GM18502 (cell line): ENCODE measurements at regions not wholly inside any gene's neighbourhood (a gene's known extent, or its start where the extent isn't known, plus 50 kb on each side); places are given as distances from the start of the nearest gene placed in this dataset.

Experiments
- ATAC-seq: cut with Tn5 transposase; IDR thresholded peaks from one replicate; pipeline ENCODE4 v1.9.1; 2021; ENCODE audit warnings: mild to moderate bottlenecking; ENCODE audit not compliant: unreplicated experiment, poor library complexity

DNA sequence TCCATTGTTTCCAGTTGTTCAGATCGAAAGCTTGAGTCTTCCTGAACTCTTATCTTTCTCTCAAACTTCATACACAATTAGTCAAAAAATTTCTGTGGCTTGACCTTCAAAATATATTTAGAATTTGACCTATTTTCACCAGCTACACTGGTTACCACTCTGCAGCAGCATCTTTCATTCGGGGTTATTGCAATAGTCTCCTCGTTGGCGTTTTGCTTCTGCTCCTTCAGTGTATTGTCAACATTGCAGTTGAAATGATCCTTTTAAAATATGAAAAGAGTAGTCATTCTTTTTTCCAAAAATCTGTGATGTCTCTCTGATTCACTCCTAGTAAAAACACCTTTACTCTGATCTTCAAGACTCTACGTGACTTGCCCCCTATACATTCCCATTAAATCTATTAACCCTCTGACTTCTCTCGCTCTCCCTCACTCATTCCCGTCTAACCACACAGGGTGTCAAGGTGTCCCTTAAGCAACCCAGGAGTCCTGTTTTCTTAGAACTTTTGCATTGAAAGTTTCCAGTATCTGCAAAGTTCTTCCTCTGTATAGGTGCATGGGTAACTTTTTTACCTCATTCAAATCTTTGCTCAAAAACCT, 480.2 kb upstream of the B3GALT2 start:
- ATAC-seq: no peak

DNA sequence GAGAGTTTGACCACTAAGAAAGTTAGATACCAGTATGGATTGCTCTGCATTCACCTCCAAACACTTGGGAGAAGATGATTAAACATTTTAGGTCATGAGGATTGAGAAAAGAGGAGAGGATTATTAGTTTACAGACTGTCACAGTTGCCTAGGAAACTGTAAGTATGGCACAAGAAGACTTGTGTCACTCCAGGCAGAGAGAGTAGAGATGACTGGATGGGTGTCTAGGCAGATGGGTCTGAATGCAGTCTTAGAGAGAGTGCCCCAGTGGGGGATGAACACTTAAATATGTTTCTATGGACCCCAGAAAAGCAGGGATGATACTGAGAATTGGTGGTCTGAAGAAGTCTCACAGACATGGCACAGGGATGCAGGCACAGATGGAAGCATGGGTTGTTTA, 477.6 kb upstream of the B3GALT2 start:
- no peak for ATAC-seq

DNA sequence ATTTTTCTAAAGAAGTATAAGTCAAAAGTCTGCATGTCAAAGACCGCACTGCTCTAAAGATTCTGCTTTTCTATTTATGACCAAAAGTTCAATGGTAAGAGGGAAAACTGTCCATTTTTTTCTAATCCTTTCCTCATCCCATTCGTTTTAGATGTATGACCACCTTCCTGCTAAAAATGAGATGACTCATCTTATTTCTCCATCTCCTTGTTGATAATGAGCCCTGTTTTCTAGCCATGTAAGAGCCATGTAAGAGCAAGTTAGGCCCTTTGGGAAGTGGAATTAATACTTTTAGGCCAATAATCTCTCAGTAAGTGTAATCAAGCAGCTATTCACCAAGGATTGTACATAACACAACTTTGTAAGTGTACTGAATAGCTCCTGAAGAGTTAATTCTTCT, 475.6 kb upstream of the B3GALT2 start:
- ATAC-seq: no peak

DNA sequence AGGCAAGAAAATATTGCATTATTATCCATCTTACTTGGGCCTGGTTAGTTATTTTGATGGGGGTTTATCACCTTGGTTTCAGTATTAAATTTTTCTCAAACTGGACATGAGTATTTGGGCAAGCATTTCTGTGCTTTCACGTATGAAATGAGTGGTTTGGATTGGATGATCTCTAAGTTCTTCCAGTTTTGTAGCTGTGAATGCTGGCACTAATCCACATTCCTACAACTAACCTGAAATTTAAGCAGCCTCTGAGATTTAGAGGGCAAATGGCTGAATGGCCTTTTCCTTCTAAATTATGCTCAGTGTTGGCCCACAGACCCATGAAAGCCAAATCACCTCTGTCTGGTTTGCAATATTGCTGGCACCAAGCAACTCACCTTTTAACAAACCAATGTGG, 475.0 kb upstream of the B3GALT2 start:
- no peak for ATAC-seq

DNA sequence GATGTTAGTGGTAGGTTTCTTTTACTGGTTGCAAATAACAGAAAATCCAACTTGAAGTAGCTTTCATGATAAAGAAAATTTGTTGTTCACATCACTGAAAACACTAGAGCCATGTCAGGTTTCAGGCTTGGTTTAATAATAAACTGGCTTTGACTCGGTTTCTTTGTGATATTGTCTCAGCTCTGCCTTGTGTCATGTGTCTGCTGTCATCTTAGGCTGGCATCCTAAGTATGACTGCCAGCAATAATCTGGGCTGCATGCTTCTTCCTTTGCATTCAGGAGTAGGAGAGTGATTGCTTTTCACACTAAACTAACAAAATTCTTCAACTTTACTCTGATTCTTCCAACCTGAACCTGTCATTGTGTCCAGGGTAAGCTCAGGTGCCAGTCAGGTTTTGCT, 474.0 kb upstream of the B3GALT2 start:
- ATAC-seq: no peak

DNA sequence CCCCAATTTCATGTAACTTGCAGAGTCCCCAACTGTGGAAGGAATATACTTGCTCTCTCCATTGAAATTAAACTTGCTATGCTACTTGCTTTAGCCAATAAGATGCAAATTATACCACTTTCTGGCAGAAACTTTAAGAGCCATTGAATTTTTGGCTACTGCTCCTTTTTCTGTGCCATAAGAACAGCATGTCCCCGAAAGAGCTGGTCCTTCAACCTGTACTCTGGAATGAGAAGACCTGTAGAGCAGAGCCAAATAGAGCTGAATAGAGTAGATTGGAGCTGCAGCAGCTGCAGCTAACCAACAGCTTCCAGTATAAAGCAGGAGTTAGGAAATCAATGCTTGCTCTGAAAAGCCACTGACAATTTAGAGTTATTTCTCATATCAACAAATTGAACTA, 472.3 kb upstream of the B3GALT2 start:
- ATAC-seq: no peak

DNA sequence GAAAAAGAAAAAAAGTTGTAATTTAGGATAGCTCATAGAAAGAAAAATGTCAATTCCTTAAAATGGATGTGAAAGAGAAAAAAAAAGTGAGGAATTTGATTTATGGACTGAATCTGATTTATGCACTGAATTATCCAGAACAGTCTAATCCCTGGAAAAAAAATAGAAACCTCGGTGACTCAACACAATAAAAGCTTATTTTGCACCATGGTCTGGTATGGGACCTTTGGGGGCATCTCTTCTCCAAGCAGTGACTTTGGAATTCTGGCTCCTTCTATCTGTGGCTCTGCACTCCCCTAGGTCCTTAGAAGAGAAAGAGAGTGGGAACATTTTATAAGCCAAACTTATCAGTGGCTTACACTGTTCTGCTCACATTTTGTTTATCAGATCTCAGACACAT, 471.7 kb upstream of the B3GALT2 start:
- ATAC-seq: no peak

DNA sequence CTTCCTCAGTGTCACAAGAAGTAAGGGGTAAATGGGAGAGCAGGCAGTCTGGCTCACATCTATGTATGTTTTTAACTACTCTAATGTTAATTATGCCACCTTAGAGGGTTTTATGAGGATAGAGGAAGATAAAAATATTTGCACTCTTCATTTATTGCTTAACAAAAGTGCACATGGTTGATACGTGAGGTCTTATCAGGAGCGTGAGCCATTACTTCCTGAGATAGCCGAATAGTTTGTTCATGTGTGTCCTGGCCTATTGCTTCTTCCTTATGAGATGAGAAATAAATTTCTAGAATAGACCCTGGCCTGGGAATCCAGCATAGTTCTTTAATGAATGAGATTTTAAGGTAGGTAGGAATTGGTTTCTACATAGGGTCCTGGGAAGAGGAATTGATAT, 471.1 kb upstream of the B3GALT2 start:
- no peak for ATAC-seq

DNA sequence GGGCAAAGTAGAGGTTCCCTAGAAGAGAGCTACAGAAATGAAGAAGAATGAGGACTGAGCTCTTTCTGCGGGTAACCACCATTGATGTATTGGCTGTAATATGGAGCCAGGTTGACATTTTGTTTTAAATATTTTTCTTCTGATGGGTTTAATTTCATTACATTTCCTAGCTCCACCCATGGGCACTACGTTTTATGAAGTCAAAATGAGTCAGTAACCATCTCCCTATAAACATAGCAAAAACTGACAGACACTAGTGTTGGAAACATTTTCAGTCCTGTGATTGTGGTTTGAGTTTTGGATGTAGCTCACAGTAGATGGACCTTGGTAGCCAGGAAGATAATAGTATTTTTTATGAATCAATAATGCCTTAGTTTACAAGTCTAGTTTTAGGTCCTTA, 470.4 kb upstream of the B3GALT2 start:
- ATAC-seq: no peak

DNA sequence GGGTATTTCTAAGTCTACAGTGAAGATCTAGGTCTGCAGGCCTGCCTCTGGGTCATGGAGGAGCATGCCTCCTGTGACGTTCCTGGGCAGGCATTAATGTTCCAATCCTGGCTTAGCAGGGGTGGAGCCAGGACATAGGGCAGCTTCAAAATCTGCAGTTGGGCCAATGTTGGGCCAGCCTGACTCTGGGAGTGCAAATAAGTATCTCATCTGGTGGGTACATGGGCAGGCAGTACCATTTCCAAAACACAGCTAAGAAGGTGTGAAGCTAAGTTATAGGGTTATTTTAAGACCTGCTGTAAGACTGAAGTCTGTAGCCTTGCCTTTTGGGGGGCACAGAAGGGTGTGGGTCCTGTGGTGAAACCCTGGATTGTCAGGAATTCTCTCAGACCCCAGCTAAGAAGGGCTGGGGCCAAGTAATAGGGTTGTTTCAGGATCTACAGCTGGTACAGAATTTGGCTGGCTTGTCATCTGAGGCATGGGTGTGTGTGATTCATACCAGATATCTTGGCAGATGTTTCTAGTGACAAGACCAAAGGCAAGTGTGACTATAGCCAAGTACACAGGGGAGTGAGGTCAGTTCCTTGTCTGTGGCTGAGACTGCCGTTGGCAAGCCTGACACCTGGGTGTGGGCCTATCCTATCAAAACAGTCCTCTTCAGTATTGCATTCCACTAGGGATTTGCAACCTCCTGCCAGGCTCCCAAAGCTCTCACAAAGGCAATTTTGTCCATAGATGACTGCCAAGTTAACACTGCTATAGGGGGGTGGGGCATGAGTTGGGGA, 468.7 kb upstream of the B3GALT2 start:
- no peak for ATAC-seq

DNA sequence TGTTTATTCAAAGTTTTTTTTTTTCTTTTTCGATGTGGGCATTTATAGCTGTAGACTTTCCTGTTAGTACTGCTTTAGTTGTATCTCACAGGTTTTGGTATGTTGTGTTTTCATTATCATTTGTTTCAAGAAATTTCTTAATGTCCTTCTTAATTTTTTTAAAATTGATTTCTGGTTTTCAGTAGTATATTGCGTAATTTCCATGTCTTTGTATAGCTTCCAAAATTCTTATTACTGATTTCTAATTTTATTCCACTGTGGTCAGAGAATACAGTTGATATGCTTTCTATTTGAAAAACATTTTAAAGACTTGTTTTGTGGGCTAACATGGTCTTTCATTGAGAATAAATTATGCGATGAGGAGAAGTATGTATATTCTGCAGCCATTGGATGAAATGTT, 463.2 kb upstream of the B3GALT2 start:
- ATAC-seq: no peak

DNA sequence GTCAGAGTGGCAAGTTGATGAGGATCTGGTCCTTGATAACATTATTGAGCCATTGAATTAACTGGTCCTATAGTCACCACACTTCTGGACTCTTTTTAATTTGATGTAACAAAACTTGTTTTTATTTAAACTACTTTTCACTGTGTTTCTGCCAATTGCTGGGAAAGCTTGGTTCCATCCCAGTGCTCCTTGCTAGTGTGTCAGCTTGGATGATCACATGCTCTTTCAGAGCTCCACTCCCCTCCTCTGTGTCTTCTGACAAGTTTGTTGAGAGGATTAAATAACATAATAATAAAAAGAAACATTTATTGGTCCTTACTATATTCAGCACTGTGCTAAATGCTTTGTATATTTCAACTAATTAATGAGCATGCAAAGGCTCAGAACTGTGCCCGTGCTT, 448.5 kb upstream of the B3GALT2 start:
- ATAC-seq: no peak

DNA sequence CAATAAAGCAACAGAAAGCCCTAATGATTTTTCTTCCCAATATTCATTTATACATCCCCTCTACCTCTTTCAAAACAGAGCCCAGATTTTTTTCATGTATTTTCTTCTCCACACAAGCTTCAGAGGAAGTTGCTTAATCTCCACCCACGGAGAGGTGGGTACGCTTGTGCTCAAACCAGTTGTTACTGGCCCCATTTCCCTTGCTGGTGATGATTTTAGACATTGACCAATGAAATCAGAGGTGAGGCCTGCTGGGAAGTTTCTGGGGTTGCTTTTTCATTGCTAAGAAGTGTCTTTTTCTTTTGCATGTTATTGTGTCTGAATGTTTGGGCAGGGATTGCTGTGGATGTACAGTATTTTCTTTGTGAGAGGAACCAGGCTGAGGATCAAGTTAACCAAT, 448.1 kb upstream of the B3GALT2 start:
- ATAC-seq: no peak

DNA sequence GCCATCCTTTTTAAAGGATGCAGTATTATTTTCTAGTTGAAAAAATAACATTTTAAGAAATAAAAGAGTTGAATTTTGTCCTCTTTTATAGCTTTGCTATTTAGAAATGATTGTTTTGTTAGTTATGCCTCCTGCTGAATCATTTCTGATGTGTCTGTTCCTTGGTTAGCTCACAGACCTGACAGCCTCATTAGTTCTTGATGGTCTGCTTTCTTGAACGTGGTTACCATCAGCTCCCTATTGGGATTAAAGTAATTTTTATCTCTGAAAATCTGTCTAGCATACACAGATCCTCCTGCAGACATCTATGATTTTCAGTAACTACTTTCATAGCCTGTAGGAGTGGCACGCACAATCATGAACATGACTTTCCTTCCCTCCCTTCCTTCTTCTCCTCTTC, 447.6 kb upstream of the B3GALT2 start:
- no peak for ATAC-seq

DNA sequence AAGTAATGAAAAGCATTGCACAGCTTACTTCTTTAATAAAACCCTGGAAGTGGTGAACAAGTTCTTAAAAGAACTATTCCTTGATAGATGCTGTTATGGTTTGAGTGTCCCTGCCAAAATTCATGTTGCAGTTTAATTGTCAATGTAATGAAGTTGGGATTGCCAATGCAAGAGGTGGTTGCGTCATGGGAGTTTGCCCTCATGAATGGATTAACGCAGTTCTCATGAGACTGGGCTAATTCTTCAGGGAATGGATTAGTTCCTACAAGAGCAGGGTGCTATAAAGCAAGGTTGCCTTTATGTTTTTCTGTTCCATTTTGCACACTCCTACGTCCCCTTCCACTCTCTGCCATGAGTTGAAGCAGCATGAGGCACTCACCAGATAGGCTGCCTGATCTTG, 446.7 kb upstream of the B3GALT2 start:
- no peak for ATAC-seq

DNA sequence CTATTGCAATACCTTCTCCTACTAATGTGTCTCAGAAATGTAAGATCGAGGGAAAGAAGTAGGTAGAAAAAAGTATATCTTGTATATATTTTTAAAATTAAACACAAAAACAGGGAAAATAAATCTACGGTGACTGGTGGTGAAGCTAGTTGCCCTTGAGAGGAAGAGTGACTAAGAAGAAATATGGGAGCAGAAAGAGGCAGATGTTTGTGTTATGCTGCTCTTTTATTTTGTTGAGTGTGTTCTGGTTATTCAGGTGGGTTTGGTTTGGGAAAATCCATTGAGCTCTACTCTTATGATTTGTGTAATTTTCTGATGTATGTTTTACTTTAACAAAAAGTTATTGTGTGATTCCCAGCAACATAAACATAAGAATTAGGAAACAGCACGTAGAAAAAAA, 444.9 kb upstream of the B3GALT2 start:
- no peak for ATAC-seq

DNA sequence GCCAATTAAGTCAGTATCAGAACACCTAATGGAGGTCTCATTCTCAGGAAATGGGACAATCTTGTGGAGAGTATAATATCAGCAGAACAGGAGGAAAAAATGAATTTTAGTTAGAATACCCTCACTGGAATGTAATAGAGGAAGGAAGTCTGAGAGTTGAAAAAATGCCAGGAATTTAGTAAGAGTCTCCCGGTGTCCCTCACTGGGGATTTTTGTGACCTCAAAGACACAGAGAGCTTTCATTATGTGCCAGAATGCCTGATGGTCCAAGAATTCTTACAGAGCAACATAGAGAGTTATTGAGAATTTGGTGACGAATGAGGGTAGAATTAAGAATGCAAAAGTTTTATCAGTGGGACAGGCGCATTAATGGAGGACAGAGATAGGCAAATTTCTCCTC, 443.5 kb upstream of the B3GALT2 start:
- ATAC-seq: no peak

DNA sequence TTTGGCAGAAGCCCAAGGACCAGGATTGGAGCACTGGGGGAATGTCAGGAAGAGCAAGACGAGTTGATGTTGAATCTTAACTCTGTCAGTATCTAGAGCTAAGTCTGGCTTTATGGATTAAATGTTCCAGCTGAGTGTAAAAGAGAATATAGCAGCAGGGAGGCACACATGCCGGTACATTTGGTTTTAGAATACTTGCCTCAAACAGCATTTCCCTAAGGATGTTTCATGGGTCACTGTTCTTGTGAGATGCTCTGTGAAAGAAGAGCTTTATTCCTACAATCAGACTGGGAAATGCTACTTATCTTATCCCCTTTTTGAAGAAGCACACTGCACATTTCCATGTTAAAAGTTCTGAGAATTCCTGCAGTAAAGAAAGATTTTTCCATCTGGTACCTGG, 440.3 kb upstream of the B3GALT2 start:
- ATAC-seq: no peak

DNA sequence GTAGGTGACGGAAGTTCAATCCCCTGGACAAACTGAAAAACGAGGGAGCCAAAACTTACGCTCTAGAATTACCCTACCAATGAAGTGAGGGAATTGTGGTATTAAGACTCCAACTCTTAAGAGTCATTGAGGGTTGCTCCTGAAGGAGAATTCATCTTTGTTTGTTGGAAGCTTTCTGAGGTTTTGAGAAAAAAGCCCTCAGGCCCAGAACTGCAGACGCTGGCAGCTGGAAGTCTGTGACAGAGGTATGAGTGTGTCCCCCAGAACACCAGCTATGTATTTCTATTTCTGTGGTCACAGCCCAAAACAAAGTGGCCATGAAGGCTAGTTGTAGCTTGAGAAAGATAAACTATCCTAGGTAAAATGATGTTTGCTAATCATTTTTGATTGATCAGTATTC, 438.8 kb upstream of the B3GALT2 start:
- ATAC-seq: no peak

DNA sequence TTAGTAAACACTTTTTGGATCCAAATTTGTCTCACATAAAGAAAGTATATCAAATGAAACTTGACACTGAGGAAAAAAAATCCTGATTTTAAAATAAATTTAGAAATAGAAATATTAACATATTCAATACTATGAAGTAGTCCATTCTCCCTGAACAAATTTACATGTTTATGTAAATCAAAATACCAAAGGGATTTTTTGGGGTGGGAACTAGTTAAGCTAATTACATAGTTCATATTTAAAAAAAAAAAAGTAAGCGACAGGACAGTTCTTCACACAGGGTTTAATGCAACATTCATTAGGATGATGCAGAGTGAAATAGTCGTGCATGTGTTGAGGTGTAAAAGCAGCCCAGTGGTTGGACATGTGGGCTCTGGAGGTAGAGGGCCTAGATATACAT, 433.5 kb upstream of the B3GALT2 start:
- no peak for ATAC-seq

DNA sequence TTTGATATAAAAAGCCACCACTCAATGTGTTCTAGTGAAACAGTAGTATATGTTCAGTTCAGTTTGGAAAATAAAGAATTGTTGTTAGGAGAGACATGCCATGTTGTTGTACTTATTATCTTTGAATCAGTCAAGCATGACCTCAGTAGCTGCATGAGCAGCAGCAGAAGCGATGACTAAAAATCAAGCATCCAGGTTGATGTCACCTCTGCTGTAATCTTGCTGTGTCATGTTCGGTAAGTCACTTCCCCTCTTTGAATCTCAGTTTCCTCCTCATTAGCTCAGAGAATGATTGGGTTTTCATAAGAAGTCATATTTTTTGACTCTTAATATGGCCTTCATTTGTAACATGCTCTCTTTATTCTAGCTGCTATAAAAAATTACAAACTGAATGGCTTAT, 428.4 kb upstream of the B3GALT2 start:
- peak; percentile 84 for ATAC-seq

DNA sequence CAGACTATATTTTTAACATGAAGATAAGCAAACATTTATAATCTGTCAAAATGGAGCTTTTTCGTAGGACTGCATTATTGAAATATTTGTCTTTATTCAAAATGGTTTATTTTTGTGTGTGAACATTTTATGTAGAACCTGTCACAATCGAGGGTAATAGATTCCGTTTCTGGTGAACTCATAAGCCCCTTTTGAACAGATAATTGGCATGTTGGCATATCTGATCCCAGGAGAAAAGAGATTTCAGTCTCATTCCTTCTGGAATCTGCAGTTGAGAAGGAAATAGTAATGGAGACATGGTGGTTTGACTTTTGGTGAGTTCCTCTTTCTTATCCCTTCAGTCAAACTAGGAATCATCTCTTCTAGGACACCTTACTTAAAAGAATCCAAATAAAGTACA, 427.9 kb upstream of the B3GALT2 start:
- no peak for ATAC-seq
